Neural crest cell (in vitro differentiated cells): ENCODE measurements at regions not wholly inside any gene's neighbourhood (a gene's known extent, or its start where the extent isn't known, plus 50 kb on each side); places are given as distances from the start of the nearest gene placed in this dataset.

Source experiments
- DNase-seq: peaks from one replicate; pipeline ENCODE4 v3.0.0; 2021; ENCODE audit warnings: low read depth, mixed read lengths, low spot score
- H3K27ac Mint-ChIP-seq: one replicate; pipeline ENCODE4 v1.8.0; 2021; ENCODE audit warnings: mild to moderate bottlenecking, mixed read lengths; ENCODE audit not compliant: unreplicated experiment
- H3K27me3 Mint-ChIP-seq: 2 replicates; pipeline ENCODE4 v1.8.0; 2021; ENCODE audit warnings: low read depth, mild to moderate bottlenecking, mixed read lengths
- H3K36me3 Mint-ChIP-seq: 2 replicates; pipeline ENCODE4 v1.8.0; 2021; ENCODE audit warnings: low read depth, mild to moderate bottlenecking, mixed read lengths
- H3K4me1 Mint-ChIP-seq: 2 replicates; pipeline ENCODE4 v1.8.0; 2021; ENCODE audit warnings: mixed read lengths
- H3K4me3 Mint-ChIP-seq: one replicate; pipeline ENCODE4 v1.8.0; 2021; ENCODE audit warnings: mild to moderate bottlenecking, mixed read lengths
- H3K9me3 Mint-ChIP-seq: 2 replicates; pipeline ENCODE4 v1.8.0; 2021; ENCODE audit warnings: mixed read lengths
- CTCF ChIP-seq: fragments of 200-600 bp; sonication (generic); conservative IDR thresholded peaks from 2 replicates; pipeline ENCODE4 v1.5.0; 2021; ENCODE audit warnings: antibody characterized with exemption, mild to moderate bottlenecking

- H3K4me3 Mint-ChIP-seq: no peak overlapping the region
- peaks cover 2% of the 10 kb centered on the region for H3K9me3 Mint-ChIP-seq
- DNase-seq: peak; percentile 6
- no peaks in the 10 kb centered on the region for H3K4me1 Mint-ChIP-seq
- H3K36me3 Mint-ChIP-seq: no peaks in the 10 kb centered on the region
- peak; percentile 73 for TF ChIP-seq CTCF
- H3K27ac Mint-ChIP-seq: no peak overlapping the region
- H3K27me3 Mint-ChIP-seq: no peaks in the 10 kb centered on the region
These were observed 279.3 kb upstream of the DDHD1 start for GRCh38 chr14:53432378-53432802.

GRCh38 chr14:53430870-53431269 is 277.7 kb upstream of the DDHD1 start:
- H3K36me3 Mint-ChIP-seq: peaks cover 9% of the 10 kb centered on the region
- DNase-seq: no peak
- H3K4me1 Mint-ChIP-seq: no peaks in the 10 kb centered on the region
- TF ChIP-seq CTCF: no peak
- H3K4me3 Mint-ChIP-seq: no peak overlapping the region
- peaks cover 4% of the 10 kb centered on the region for H3K9me3 Mint-ChIP-seq
- H3K27me3 Mint-ChIP-seq: no peaks in the 10 kb centered on the region
- no peak overlapping the region for H3K27ac Mint-ChIP-seq

- H3K9me3 Mint-ChIP-seq: peaks cover 6% of the 10 kb centered on the region
- H3K4me3 Mint-ChIP-seq: no peak overlapping the region
- H3K36me3 Mint-ChIP-seq: peaks cover 4% of the 10 kb centered on the region
- H3K27ac Mint-ChIP-seq: no peak overlapping the region
- TF ChIP-seq CTCF: peak; percentile 63
- H3K27me3 Mint-ChIP-seq: no peaks in the 10 kb centered on the region
- no peaks in the 10 kb centered on the region for H3K4me1 Mint-ChIP-seq
- no peak for DNase-seq
These were observed 259.9 kb upstream of the DDHD1 start for GRCh38 chr14:53412819-53413675.

GRCh38 chr14:53411125-53411524 is 258.0 kb upstream of the DDHD1 start:
- H3K9me3 Mint-ChIP-seq: no peaks in the 10 kb centered on the region
- H3K36me3 Mint-ChIP-seq: no peaks in the 10 kb centered on the region
- H3K4me3 Mint-ChIP-seq: no peak overlapping the region
- H3K27ac Mint-ChIP-seq: no peak overlapping the region
- H3K27me3 Mint-ChIP-seq: no peaks in the 10 kb centered on the region
- H3K4me1 Mint-ChIP-seq: no peaks in the 10 kb centered on the region
- TF ChIP-seq CTCF: no peak
- DNase-seq: no peak

- Mint-ChIP-seq H3K4me1 (no peaks in the 10 kb centered on the region), H3K9me3 (no peaks in the 10 kb centered on the region), H3K27ac (no peak overlapping the region), H3K4me3 (no peak overlapping the region), H3K27me3 (no peaks in the 10 kb centered on the region), H3K36me3 (no peaks in the 10 kb centered on the region)
- no peak for DNase-seq
- no peak for TF ChIP-seq CTCF
These were observed 256.8 kb upstream of the DDHD1 start for GRCh38 chr14:53409969-53410368.
